ENCODE measurements at regions not wholly inside any gene's neighbourhood (a gene's known extent, or its start where the extent isn't known, plus 50 kb on each side); places are given as distances from the start of the nearest gene placed in this dataset.
A peak's percentile ranks its signal among the peaks of the same experiment; 100 is the strongest.
"Not testable (repeated sequence)": the region's sequence is repeated elsewhere in the genome, so short reads cannot be mapped to it uniquely, and the experiment has no call there.

- not testable (repeated sequence) for DNase-seq
Measured at GRCh38 chr18:5830902-5831301, 64.4 kb downstream of the TMEM200C start.

GRCh38 chr18:5828913-5829312 lies 66.4 kb downstream of the TMEM200C start:
- no peak for DNase-seq

GRCh38 chr18:5825663-5826062 lies 69.7 kb downstream of the TMEM200C start:
- DNase-seq = no peak

GRCh38 chr18:5824370-5824984 lies 70.8 kb downstream of the TMEM200C start:
- DNase-seq = no peak

- no peak for DNase-seq
Measured at GRCh38 chr18:5817816-5818215, 77.5 kb downstream of the TMEM200C start.

- no peak for DNase-seq
Measured at GRCh38 chr18:5806860-5807259, 88.5 kb downstream of the TMEM200C start.

- peak; percentile 63 for DNase-seq
Measured at GRCh38 chr18:5787936-5788335, 107.4 kb downstream of the TMEM200C start.

- no peak for DNase-seq
Measured at GRCh38 chr18:5779922-5780321, 115.4 kb downstream of the TMEM200C start.

- DNase-seq = no peak
Measured at GRCh38 chr18:5772306-5773105, 122.8 kb downstream of the TMEM200C start.

GRCh38 chr18:5771343-5771742 lies 124.0 kb downstream of the TMEM200C start:
- no peak for DNase-seq

- DNase-seq = no peak
Measured at GRCh38 chr18:5770176-5770575, 125.1 kb downstream of the TMEM200C start.

GRCh38 chr18:5768454-5768853 lies 126.9 kb downstream of the TMEM200C start:
- no peak for DNase-seq

GRCh38 chr18:5759194-5759593 lies 136.1 kb downstream of the TMEM200C start:
- no peak for DNase-seq

- no peak for DNase-seq
Measured at GRCh38 chr18:5756823-5757222, 138.5 kb downstream of the TMEM200C start.

GRCh38 chr18:5747678-5748077 lies 147.6 kb downstream of the TMEM200C start:
- no peak for DNase-seq

GRCh38 chr18:5746844-5747243 lies 148.5 kb downstream of the TMEM200C start:
- DNase-seq = no peak

GRCh38 chr18:5744659-5745058 lies 150.7 kb downstream of the TMEM200C start:
- DNase-seq = no peak

GRCh38 chr18:5738526-5738925 lies 156.8 kb downstream of the TMEM200C start:
- DNase-seq = no peak

- no peak for DNase-seq
Measured at GRCh38 chr18:5732318-5732717, 163.0 kb downstream of the TMEM200C start.

- DNase-seq = no peak
Measured at GRCh38 chr18:5729983-5730699, 165.2 kb downstream of the TMEM200C start.

GRCh38 chr18:5728531-5728930 lies 166.8 kb downstream of the TMEM200C start:
- no peak for DNase-seq

GRCh38 chr18:5726011-5726410 lies 169.3 kb downstream of the TMEM200C start:
- no peak for DNase-seq

GRCh38 chr18:5721924-5722323 lies 173.4 kb downstream of the TMEM200C start:
- no peak for DNase-seq

Measured in renal pelvis (tissue), 1 donor.